Neural cell (in vitro differentiated cells): ENCODE measurements at regions not wholly inside any gene's neighbourhood (a gene's known extent, or its start where the extent isn't known, plus 50 kb on each side); places are given as distances from the start of the nearest gene placed in this dataset.

Experiments
- RAD21 ChIP-seq: fragments of 450-650 bp; conservative IDR thresholded peaks from 2 replicates; pipeline ENCODE4 v1.6.1; 2014; ENCODE audit warnings: antibody characterized with exemption, mild to moderate bottlenecking, moderate library complexity
- SMC3 ChIP-seq: fragments of 450-650 bp; conservative IDR thresholded peaks from 2 replicates; pipeline ENCODE4 v1.6.1; 2014; ENCODE audit warnings: antibody characterized with exemption, mild to moderate bottlenecking, moderate library complexity; ENCODE audit not compliant: poor library complexity
- TF ChIP-seq, protein P1 (sequence below): fragments of 450-650 bp; IDR thresholded peaks from 2 replicates; pipeline ENCODE4 v1.5.1; 2014; ENCODE audit warnings: antibody characterized with exemption, mild to moderate bottlenecking, moderate library complexity; ENCODE audit not compliant: poor library complexity, severe bottlenecking

DNA sequence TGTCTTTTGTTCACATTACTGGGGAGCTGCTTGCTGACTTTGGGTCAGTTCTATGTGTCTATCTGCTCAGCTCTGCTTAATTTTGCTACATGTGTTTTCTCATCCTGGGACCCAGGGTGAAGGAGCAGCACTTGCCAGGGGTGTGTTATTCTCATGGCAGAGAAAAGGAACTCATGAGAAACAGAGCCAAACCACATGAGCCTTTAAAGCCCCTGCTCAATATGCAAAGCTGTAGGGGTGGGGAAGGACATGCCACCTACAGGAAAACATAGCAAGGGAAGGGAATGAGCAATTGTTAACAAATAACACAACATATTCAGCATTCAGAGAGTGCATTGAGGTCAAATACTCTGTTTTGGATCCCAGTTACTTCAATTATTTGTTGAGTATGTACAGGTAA, 290.9 kb downstream of the CDK5RAP2 start:
- TF ChIP-seq, protein P1, sequence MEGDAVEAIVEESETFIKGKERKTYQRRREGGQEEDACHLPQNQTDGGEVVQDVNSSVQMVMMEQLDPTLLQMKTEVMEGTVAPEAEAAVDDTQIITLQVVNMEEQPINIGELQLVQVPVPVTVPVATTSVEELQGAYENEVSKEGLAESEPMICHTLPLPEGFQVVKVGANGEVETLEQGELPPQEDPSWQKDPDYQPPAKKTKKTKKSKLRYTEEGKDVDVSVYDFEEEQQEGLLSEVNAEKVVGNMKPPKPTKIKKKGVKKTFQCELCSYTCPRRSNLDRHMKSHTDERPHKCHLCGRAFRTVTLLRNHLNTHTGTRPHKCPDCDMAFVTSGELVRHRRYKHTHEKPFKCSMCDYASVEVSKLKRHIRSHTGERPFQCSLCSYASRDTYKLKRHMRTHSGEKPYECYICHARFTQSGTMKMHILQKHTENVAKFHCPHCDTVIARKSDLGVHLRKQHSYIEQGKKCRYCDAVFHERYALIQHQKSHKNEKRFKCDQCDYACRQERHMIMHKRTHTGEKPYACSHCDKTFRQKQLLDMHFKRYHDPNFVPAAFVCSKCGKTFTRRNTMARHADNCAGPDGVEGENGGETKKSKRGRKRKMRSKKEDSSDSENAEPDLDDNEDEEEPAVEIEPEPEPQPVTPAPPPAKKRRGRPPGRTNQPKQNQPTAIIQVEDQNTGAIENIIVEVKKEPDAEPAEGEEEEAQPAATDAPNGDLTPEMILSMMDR, result no peak
- TF ChIP-seq RAD21 (no peak), SMC3 (no peak)
